HEK293 (cell line): ENCODE measurements at regions not wholly inside any gene's neighbourhood (a gene's known extent, or its start where the extent isn't known, plus 50 kb on each side); places are given as distances from the start of the nearest gene placed in this dataset.

Experiments used
- KLF9 ChIP-seq: fragments of 450-650 bp; formaldehyde crosslinking; IDR thresholded peaks from 2 replicates; pipeline ENCODE4 v1.5.1; 2016; ENCODE audit warnings: missing biosample characterization, missing genetic modification characterization, low read depth
- YY1 ChIP-seq: fragments of 450-650 bp; formaldehyde crosslinking; IDR thresholded peaks from 2 replicates; pipeline ENCODE4 v1.5.1; 2018; ENCODE audit warnings: missing biosample characterization, missing genetic modification characterization
- ZBTB21 ChIP-seq: fragments of 450-650 bp; formaldehyde crosslinking; IDR thresholded peaks from 2 replicates; pipeline ENCODE4 v1.5.1; 2017; ENCODE audit warnings: missing biosample characterization, missing genetic modification characterization
- ZBTB7A ChIP-seq: fragments of 450-650 bp; formaldehyde crosslinking; IDR thresholded peaks from 2 replicates; pipeline ENCODE4 v1.5.1; 2016; ENCODE audit warnings: low read depth, missing biosample characterization, missing genetic modification characterization
- ZNF140 ChIP-seq: fragments of 450-650 bp; formaldehyde crosslinking; IDR thresholded peaks from 2 replicates; pipeline ENCODE4 v1.5.1; 2016; ENCODE audit warnings: missing biosample characterization, missing genetic modification characterization
- ZNF184 ChIP-seq: fragments of 450-650 bp; IDR thresholded peaks from 2 replicates; pipeline ENCODE4 v1.5.1; 2018; ENCODE audit warnings: missing biosample characterization, mild to moderate bottlenecking, missing genetic modification characterization
- ZNF341 ChIP-seq: fragments of 450-650 bp; formaldehyde crosslinking; IDR thresholded peaks from 2 replicates; pipeline ENCODE4; 2016; ENCODE audit warnings: low read depth, missing biosample characterization, missing genetic modification characterization
- ZNF37A ChIP-seq: fragments of 450-650 bp; IDR thresholded peaks from 2 replicates; pipeline ENCODE4 v1.5.1; 2018; ENCODE audit warnings: missing biosample characterization, missing genetic modification characterization
- ZNF423 ChIP-seq: fragments of 450-650 bp; formaldehyde crosslinking; IDR thresholded peaks from 2 replicates; pipeline ENCODE4 v1.5.1; 2016; ENCODE audit warnings: missing biosample characterization, missing genetic modification characterization
- ZNF747 ChIP-seq: fragments of 450-650 bp; formaldehyde crosslinking; IDR thresholded peaks from 2 replicates; pipeline ENCODE4 v1.5.1; 2016; ENCODE audit warnings: missing biosample characterization, missing genetic modification characterization
- TF ChIP-seq, protein P1 (sequence below): fragments of 450-650 bp; formaldehyde crosslinking; IDR thresholded peaks from 2 replicates; pipeline ENCODE4 v1.5.1; 2016; ENCODE audit warnings: missing biosample characterization, missing genetic modification characterization
- TF ChIP-seq, protein P2 (sequence below): fragments of 450-650 bp; formaldehyde crosslinking; IDR thresholded peaks from 2 replicates; pipeline ENCODE4 v1.5.1; 2016; ENCODE audit warnings: missing biosample characterization, missing genetic modification characterization, low read depth

GRCh38 chr9:3740690-3741419 lies 215.1 kb upstream of the RFX3 start:
- TF ChIP-seq YY1 = no peak
- TF ChIP-seq, protein P1, sequence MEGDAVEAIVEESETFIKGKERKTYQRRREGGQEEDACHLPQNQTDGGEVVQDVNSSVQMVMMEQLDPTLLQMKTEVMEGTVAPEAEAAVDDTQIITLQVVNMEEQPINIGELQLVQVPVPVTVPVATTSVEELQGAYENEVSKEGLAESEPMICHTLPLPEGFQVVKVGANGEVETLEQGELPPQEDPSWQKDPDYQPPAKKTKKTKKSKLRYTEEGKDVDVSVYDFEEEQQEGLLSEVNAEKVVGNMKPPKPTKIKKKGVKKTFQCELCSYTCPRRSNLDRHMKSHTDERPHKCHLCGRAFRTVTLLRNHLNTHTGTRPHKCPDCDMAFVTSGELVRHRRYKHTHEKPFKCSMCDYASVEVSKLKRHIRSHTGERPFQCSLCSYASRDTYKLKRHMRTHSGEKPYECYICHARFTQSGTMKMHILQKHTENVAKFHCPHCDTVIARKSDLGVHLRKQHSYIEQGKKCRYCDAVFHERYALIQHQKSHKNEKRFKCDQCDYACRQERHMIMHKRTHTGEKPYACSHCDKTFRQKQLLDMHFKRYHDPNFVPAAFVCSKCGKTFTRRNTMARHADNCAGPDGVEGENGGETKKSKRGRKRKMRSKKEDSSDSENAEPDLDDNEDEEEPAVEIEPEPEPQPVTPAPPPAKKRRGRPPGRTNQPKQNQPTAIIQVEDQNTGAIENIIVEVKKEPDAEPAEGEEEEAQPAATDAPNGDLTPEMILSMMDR (tag by site-specific recombination) = no peak
- no peak for TF ChIP-seq ZNF423
- no peak for TF ChIP-seq ZNF140 (tag by site-specific recombination)
- no peak for TF ChIP-seq ZNF37A (tag by site-specific recombination)
- TF ChIP-seq KLF9 (tag by site-specific recombination) = no peak
- no peak for TF ChIP-seq ZBTB21
- no peak for TF ChIP-seq ZNF747 (tag by site-specific recombination)
- no peak for TF ChIP-seq ZNF184 (tag by site-specific recombination)
- no peak for TF ChIP-seq ZNF341 (tag by site-specific recombination)
- TF ChIP-seq, protein P2, sequence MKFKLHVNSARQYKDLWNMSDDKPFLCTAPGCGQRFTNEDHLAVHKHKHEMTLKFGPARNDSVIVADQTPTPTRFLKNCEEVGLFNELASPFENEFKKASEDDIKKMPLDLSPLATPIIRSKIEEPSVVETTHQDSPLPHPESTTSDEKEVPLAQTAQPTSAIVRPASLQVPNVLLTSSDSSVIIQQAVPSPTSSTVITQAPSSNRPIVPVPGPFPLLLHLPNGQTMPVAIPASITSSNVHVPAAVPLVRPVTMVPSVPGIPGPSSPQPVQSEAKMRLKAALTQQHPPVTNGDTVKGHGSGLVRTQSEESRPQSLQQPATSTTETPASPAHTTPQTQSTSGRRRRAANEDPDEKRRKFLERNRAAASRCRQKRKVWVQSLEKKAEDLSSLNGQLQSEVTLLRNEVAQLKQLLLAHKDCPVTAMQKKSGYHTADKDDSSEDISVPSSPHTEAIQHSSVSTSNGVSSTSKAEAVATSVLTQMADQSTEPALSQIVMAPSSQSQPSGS (tag by site-specific recombination) = no peak
- no peak for TF ChIP-seq ZBTB7A
